Small intestine (tissue), 7 donors: ENCODE measurements at regions not wholly inside any gene's neighbourhood (a gene's known extent, or its start where the extent isn't known, plus 50 kb on each side); places are given as distances from the start of the nearest gene placed in this dataset.

Experiments
- DNase-seq, 2 donors: peaks; one replicate each; pipeline versions ENCODE4 v3.0.0 to v3.0.0-alpha.2; 2013
- FAIRE-seq: peaks from 2 replicates; lab custom pipeline; 2012; peaks lifted over from hg19 to GRCh38; lab: Jason Lieb, UNC
- H3K27ac ChIP-seq, 3 donors: one replicate each; pipeline ENCODE4 v1.5.1; 2013; ENCODE audit warnings: low read length in 2 of 3, mild to moderate bottlenecking in 2 of 3, control low read depth in 1 of 3, inconsistent platforms in 1 of 3, low read depth in 1 of 3, moderate library complexity in 1 of 3
- H3K27me3 ChIP-seq, 3 donors: one replicate each; pipeline ENCODE4 v1.6.1; 2013; ENCODE audit warnings: low read length in 3 of 3, inconsistent platforms in 1 of 3; ENCODE audit not compliant: control insufficient read depth in 3 of 3, insufficient read depth in 3 of 3
- H3K36me3 ChIP-seq, 3 donors: one replicate each; pipeline ENCODE4 v1.6.1; 2013; ENCODE audit warnings: low read length in 3 of 3, inconsistent platforms in 1 of 3, low read depth in 1 of 3, mild to moderate bottlenecking in 1 of 3, moderate library complexity in 1 of 3; ENCODE audit not compliant: control insufficient read depth in 3 of 3, insufficient read depth in 2 of 3
- H3K4me1 ChIP-seq, 3 donors: one replicate each; pipeline ENCODE4 v1.6.1; 2013; ENCODE audit warnings: low read length in 2 of 3, inconsistent platforms in 1 of 3, low read depth in 1 of 3, mild to moderate bottlenecking in 1 of 3, moderate library complexity in 1 of 3; ENCODE audit not compliant: control insufficient read depth in 3 of 3, insufficient read depth in 2 of 3
- H3K4me3 ChIP-seq, 3 donors: one replicate each; pipeline ENCODE4 v1.5.1; 2013; ENCODE audit warnings: low read length in 3 of 3, control low read depth in 1 of 3, inconsistent platforms in 1 of 3, low read depth in 1 of 3, mild to moderate bottlenecking in 1 of 3, moderate library complexity in 1 of 3
- H3K9me3 ChIP-seq, 2 donors: one replicate each; pipeline ENCODE4 v1.6.1; 2013; ENCODE audit warnings: low read depth in 1 of 2, low read length in 1 of 2; ENCODE audit not compliant: control insufficient read depth in 2 of 2, insufficient read depth in 1 of 2
- WGBS, 3 donors: extraction: QIAGEN DNeasy Blood & Tissue Kit; methylation state at CpG; one replicate each; pipeline ENCODE4 v1.1.7; 2013; 5-methylcytosine and 5-hydroxymethylcytosine counted together
- donor health status: healthy with polysubstance abuse.
- donor health status: control.
- donor health status: control.
- donor health status: Bipolar disorder and iron deficiency.
- donor health status: healthy.

DNA sequence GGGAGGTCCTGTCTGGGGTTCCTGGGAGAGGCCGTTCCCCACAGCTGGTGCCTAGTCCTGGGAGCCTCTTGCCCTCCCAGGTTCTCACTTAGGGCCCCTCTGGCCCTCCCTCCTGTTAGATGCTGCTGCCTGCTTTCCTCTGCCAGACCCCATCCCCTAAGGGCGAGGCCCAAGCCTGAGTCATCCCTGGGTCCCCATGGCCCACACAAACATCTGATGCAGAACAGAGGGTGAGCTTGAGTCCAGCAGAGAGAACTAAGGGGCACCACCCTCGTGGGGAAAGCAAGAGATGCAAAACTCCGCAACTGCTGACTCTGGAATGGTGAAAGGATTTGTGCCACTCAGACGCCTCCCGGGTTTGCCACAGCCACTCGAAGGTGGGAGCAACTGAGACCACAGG is 58.8 kb upstream of the TRPM1 start:
- no peak overlapping the region for H3K27ac ChIP-seq
- FAIRE-seq: no peak
- peaks cover 0 to 3% (median 0%) of the 10 kb centered on the region in 3 donors for H3K4me1 ChIP-seq
- no peaks in the 10 kb centered on the region for H3K9me3 ChIP-seq
- no peaks in the 10 kb centered on the region for H3K36me3 ChIP-seq
- H3K27me3 ChIP-seq: no peaks in the 10 kb centered on the region
- WGBS, 3 donors: 83 to 85% (median 85%) methylated on average over 7 of the region's 7 CpGs
- DNase-seq: no peak
- H3K4me3 ChIP-seq: no peak overlapping the region

GRCh38 chr15:31160740-31161495 is 59.4 kb upstream of the TRPM1 start:
- WGBS, 3 donors: 88 to 94% (median 92%) methylated on average over 25 of the region's 25 CpGs
- FAIRE-seq (no peak), DNase-seq (no peak)
- Histone ChIP-seq H3K36me3 (no peaks in the 10 kb centered on the region), H3K27ac (no peak overlapping the region), H3K4me3 (no peak overlapping the region), H3K9me3 (no peaks in the 10 kb centered on the region), H3K4me1 (peaks cover 0 to 3% (median 0%) of the 10 kb centered on the region in 3 donors), H3K27me3 (no peaks in the 10 kb centered on the region)

DNA sequence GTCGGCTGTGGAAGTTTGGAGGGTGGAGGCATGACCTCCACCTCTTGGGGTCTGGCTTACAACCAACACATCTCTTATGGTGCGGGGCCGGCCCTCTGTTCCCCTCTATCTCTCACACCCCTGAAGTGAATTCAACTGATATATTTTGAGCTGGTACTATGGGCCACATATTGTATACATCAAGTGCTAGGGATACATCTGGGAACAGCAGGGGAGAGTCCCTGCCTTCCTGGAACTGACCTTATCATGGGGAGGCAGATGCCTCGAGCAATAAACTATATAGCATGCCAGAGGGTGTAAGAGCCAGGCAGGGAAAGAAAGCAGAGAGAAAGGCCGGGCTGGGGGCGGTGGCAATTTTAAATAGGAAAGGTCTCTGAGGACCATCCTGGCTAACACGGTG is 60.4 kb upstream of the TRPM1 start:
- Histone ChIP-seq H3K27ac (no peak overlapping the region), H3K9me3 (no peaks in the 10 kb centered on the region), H3K4me1 (peaks cover 0 to 3% (median 0%) of the 10 kb centered on the region in 3 donors), H3K36me3 (no peaks in the 10 kb centered on the region), H3K4me3 (no peak overlapping the region), H3K27me3 (no peaks in the 10 kb centered on the region)
- 77 to 85% (median 78%) methylated on average over 7 of the region's 7 CpGs for WGBS, 3 donors
- no peak for DNase-seq
- no peak for FAIRE-seq

- WGBS, 3 donors: 80 to 88% (median 82%) methylated on average over 16 of the region's 16 CpGs
- no peaks in the 10 kb centered on the region for H3K36me3 ChIP-seq
- no peaks in the 10 kb centered on the region for H3K4me1 ChIP-seq
- H3K9me3 ChIP-seq: no peaks in the 10 kb centered on the region
- no peaks in the 10 kb centered on the region for H3K27me3 ChIP-seq
- no peak overlapping the region for H3K4me3 ChIP-seq
- H3K27ac ChIP-seq: no peak overlapping the region
- DNase-seq: no peak
- no peak for FAIRE-seq
Observed at GRCh38 chr15:31162721-31163510, 61.4 kb upstream of the TRPM1 start.

GRCh38 chr15:31163769-31164572 is 62.4 kb upstream of the TRPM1 start:
- WGBS, 3 donors: 60 to 68% (median 63%) methylated on average over 6 of the region's 6 CpGs
- no peaks in the 10 kb centered on the region for H3K4me1 ChIP-seq
- H3K4me3 ChIP-seq: no peak overlapping the region
- DNase-seq (no peak), FAIRE-seq (no peak)
- no peaks in the 10 kb centered on the region for H3K9me3 ChIP-seq
- no peak overlapping the region for H3K27ac ChIP-seq
- H3K36me3 ChIP-seq: no peaks in the 10 kb centered on the region
- H3K27me3 ChIP-seq: no peaks in the 10 kb centered on the region

GRCh38 chr15:31164573-31164912 is 63.0 kb upstream of the TRPM1 start:
- FAIRE-seq: no peak
- WGBS, 3 donors: 95 to 100% (median 100%) methylated on average over 1 of the region's 1 CpG
- no peaks in the 10 kb centered on the region for H3K9me3 ChIP-seq

DNA sequence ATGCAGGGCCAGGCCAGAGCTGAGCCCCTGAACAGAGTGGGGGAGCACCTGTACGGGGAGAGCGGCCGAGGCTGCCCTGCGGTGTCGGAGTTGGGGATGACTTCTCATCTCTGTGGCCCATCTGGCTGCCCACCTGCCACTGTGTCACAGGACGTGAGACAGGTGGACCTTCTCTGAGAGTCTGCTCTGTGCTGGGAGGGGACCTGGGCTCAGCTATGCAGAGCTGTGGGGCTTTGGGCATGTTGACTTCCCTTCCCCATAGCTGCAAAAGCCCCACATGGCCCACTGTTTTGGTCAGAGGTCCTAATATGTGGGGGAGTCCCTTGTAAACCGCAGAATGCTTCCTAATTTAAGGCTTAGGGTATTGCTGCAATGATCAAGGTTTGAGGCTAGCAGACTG is 68.0 kb upstream of the TRPM1 start:
- no peak for FAIRE-seq
- WGBS, 3 donors: 87 to 98% (median 91%) methylated on average over 7 of the region's 7 CpGs
- DNase-seq: no peak
- no peaks in the 10 kb centered on the region for H3K4me1 ChIP-seq
- H3K27ac ChIP-seq: no peak overlapping the region
- no peak overlapping the region for H3K4me3 ChIP-seq
- no peaks in the 10 kb centered on the region for H3K36me3 ChIP-seq
- H3K9me3 ChIP-seq: no peaks in the 10 kb centered on the region
- no peaks in the 10 kb centered on the region for H3K27me3 ChIP-seq

More at GRCh38 chr15:31164573-31164912, 63.0 kb upstream of the TRPM1 start:
- no peaks in the 10 kb centered on the region for H3K27me3 ChIP-seq
- no peak overlapping the region for H3K4me3 ChIP-seq
- H3K4me1 ChIP-seq: no peaks in the 10 kb centered on the region
- no peak for DNase-seq
- H3K27ac ChIP-seq: no peak overlapping the region
- H3K36me3 ChIP-seq: no peaks in the 10 kb centered on the region

DNA sequence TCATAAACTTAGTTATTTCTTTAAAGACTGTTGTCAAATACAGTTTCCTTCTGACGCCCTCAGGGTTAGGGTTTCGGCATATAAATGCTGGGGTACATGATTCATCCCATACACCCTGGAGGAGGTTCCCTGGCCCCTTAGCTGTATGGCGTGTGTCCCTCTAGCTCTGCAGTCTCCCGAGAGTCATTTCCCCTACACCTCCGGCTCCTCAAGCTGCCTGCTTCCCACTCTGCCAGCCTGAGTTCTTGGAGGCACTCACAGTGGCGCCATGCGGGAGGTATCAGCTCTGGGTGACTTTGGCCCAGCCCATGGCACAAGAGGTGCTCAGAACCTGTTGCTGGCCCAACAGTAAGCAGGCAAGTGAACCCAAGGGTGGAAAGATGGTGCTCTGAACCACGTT is 70.2 kb upstream of the TRPM1 start:
- no peak overlapping the region for H3K4me3 ChIP-seq
- no peak overlapping the region for H3K27ac ChIP-seq
- WGBS, 3 donors: 91 to 93% (median 92%) methylated on average over 7 to 8 of the region's 8 CpGs
- FAIRE-seq (no peak), DNase-seq (no peak)
- no peaks in the 10 kb centered on the region for H3K27me3 ChIP-seq
- H3K4me1 ChIP-seq: no peaks in the 10 kb centered on the region
- no peaks in the 10 kb centered on the region for H3K9me3 ChIP-seq
- H3K36me3 ChIP-seq: no peaks in the 10 kb centered on the region
